H54 (cell line): ENCODE measurements at regions not wholly inside any gene's neighbourhood (a gene's known extent, or its start where the extent isn't known, plus 50 kb on each side); places are given as distances from the start of the nearest gene placed in this dataset.
"Not testable (repeated sequence)": the region's sequence is repeated elsewhere in the genome, so short reads cannot be mapped to it uniquely, and the experiment has no call there.

Experiments used
- DNase-seq: peaks from one replicate; pipeline ENCODE4 v3.0.0; 2011; ENCODE audit warnings: low spot score, mixed read lengths; ENCODE audit not compliant: insufficient read length
- FAIRE-seq: peaks from 3 replicates; lab custom pipeline; 2011; peaks lifted over from hg19 to GRCh38; lab: Jason Lieb, UNC
- POLR2A ChIP-seq: IDR thresholded peaks from 2 replicates; pipeline ENCODE4 v1.6.1; 2011; ENCODE audit warnings: low read depth, mild to moderate bottlenecking, low read length

DNA sequence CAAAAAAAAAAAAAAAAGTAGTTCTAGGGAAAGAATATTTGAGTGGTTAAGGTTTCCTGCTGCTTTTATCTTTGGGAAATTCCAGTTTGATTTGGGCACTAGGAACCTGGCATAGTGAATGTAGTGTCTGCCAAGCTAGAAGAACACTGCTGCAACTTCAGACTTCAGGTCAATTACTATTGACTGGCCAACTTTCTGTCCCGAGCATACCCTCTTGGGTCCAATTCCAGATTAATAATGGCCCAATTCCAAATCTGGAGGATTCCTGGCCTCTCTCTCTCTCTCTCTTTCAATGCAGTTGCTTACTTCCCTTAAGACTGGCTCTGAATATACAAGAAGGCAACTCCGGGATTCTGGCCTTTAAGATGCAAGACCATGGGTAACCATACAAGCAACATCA, 74.9 kb downstream of the ANKEF1 start:
- FAIRE-seq (no peak), DNase-seq (no peak)
- TF ChIP-seq POLR2A: no peak

DNA sequence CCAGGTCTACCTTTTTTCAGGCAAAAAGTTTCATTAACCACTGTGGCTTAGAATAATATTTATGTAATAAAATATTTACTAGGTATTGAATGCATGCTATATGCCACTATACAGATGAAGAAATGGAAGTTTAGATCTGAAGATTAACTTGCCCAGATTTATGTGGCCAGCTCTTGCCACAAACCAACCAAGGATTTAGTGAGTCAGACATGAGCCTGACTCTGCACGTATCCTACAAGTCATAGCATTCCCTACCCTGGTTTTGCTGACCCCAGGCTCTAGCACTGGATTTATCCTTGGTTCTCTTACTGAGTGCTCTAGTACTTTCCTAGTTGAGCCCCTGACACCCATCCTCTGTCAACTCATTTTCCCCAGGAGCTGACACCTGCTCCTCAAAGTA, 75.4 kb downstream of the ANKEF1 start:
- TF ChIP-seq POLR2A: no peak
- DNase-seq (peak; percentile 8), FAIRE-seq (peak; percentile 33)

DNA sequence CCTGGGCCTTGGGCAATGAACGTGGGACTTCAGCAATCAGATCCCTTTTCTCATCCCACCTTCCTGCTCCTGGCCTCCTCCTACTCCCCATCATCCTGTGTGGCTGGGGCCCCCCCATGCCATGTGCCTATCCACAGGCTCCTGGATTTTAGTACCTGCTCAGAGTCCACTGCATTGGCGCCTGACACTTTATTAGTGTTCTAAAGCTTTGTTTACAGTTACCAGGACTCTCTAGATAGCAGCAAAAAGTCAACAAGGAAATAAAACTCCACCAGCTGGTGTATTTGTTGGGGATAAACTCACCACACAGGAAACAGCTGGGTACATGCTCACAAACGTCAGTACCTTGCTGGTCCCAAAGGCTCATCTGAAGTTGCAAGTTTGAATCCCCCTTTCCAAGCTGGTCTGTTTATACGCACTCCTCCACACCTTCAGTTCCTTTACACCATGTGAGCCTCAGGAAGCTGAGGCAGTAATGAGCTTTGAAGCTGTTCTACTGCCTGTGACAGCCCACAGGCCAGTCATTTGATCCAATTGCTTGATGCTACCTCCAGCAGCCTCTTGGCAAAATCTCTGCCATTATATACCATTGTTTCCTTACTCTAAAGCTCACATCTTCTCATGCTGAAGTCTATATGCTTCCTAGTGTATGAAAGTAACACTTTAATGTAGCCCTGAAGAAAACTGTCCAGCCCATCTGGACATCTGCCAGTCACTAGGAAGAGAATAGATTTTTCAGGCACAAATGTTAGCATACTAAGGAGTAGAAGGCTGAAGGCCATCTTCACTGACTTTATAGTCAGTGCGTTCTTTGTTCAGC, 76.6 kb downstream of the ANKEF1 start:
- no peak for TF ChIP-seq POLR2A
- DNase-seq: no peak
- no peak for FAIRE-seq

DNA sequence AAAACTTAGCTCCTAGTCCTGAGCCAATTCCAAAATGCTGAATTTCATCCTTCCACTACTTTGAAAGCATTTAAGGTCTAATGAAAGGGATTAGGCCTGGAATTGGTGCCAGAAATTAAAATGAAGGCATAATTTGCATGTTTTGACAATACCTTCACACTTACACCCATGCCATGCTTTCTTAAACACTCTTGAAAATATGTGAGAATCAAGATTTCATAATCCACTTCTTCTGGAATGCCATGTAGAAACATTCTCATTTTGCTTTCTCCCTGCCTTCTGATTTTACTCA, 77.1 kb downstream of the ANKEF1 start:
- FAIRE-seq (no peak), DNase-seq (no peak)
- no peak for TF ChIP-seq POLR2A

DNA sequence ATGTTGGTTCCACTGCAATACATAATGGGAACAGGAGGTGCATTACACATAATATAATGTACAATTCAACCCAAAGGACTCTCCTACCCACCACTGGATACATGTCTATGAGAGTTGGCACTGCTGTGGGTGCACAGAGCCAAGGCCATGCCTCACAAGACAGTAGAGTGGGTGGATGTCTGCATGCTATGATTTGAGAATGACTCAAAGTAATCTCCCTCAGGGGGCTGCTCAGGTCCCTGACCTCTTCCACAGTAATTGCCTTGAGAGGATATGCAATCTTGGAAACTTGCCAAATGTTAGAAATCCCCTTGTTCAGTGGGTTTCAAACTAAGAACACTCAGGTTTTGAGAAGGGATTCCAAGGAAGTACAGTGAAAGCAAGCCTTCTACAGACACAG, 79.0 kb downstream of the ANKEF1 start:
- DNase-seq (no peak), FAIRE-seq (no peak)
- no peak for TF ChIP-seq POLR2A

DNA sequence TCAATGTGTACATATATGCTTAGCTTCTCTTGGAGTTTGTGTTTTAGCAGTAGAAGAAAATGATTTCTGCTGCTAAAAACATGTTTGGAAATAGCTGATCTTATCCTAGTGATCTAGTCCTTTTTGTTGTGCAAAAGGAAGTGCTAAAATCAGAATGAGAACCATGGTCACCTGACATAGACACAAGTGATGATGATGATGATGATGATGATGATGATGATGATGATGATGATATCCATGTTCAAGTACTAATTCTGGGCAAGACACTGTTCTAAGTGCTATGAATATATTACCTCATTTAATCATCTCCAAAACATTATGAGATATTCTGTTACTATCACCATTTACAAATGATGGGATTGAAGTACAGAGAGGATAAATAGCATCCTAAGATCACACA, 79.8 kb downstream of the ANKEF1 start:
- no peak for TF ChIP-seq POLR2A
- FAIRE-seq (no peak), DNase-seq (no peak)

DNA sequence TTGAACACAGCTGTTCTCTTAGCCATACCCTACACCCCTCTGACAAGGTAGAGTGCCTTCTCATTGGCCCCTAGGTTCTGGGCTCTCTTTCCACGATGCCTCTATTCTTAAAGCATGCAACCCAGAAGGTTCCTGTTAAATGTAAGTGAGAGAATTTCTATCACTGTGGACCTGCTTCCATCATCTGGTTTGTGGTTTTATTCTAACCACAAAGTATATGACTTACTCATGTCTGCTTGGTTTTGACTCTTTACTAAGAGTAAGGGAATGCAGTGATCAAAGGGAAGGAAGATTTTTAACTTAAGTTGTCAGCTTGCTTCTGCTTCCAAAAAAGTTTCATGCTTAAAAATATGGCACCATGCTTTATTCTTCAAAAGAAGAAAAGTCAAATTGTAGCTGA, 80.2 kb downstream of the ANKEF1 start:
- TF ChIP-seq POLR2A: no peak
- DNase-seq (peak; percentile 4), FAIRE-seq (peak; percentile 15)

DNA sequence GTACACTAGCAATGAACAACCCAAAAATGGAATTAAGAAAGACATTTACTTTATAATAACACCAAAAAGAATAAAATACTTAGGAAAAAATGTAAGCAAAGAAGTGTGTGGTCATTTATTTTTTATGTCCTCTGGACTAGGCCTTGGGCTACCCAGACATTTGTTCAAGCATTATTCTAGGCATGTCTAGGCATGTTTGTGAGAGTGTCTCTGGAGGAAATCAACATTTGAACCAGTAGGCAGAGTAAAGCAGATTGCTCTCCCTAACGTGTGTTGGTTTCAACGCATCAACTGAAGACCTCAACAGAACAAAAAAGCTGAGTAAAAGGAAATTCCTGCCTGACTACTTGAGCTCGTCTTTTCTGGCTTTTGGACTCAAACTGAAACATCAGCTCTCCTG, 84.5 kb downstream of the ANKEF1 start:
- FAIRE-seq (no peak), DNase-seq (no peak)
- no peak for TF ChIP-seq POLR2A

DNA sequence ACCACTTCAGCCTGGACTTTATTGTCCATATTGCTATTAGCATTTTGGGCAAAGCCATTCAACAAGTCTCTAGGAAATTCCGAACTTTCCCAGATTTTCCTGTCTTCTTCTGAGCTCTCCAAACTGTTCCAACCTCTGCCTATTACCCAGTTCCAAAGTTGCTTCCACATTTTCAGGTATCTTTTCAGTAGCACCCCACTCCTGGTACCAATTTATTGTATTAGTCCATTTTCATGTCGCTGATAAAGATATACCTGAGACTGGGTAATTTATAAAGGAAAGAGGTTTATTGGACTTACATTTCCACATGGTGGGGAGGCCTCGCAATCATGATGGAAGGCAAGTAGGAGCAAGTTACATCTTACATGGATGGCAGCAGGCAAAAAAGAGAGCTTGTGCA, 90.1 kb downstream of the ANKEF1 start:
- FAIRE-seq, DNase-seq: not testable (repeated sequence)

DNA sequence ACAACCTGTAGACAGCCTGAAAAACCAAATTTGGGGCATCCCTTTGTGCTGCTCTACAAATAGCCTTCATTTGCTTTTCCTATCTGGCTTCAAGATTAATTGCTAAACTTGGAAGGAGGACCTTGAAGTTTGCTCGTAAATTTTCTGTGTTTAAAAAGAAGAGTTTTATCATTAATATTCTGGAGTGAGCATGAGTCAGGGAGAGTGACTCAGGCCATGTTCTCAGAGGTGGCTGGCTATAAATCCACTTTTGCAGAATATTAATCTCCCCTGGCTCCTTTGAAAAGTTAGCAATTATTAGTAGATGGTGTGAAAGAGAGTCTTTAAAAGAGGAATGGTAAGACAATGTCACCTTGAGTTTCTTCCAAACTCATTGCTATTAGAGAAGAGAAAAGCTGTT, 91.0 kb downstream of the ANKEF1 start:
- no peak for TF ChIP-seq POLR2A
- DNase-seq (no peak), FAIRE-seq (no peak)

DNA sequence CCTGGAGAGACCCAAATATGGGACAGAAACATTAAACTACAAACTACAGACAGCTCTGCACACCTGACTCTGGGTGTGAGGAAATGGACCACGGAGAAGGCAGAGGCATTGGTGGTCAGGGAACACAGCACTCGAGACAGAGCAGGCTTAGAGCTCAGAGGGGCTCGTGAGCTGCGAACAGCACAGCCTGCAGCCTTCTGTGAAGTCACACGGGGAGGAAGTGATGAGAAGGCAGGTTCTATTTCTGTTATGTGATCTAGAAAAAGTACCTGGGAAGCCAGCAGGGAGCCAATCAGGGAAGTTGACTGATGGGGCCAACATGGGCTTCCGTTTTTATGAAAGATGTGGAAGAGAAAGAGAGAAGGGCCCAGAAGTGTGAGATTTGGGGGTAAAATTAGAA, 88.9 kb upstream of the SNAP25 start:
- DNase-seq (no peak), FAIRE-seq (no peak)
- no peak for TF ChIP-seq POLR2A

DNA sequence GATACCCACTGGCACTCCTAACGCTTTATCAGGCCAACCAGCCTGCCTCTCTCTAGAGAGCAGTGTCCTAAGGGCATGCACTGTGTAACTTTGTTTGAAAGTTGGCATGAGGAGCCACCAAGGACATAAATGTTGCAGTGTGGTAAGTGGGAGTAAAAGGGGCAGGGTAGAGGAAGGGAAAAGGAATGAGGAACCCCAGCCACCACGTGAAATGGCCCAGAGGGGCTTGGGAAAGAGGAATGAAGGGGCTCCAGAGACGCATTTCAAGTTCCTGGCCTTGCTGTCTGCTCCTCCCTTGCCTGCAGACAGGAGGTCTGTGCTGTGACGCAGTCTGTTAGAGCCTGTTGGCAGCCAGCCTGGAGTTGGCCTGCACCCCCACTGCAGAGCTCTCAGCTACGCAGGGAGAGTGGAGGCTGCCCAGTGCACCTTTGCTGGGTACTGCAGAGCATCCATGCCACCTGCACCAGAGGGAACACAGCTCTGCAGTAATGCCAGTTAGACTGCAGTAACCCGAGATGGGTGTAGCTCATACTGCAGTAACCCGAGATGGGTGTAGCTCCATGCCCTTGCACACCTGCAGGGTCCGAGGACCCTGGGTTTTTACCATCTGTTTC, 86.8 kb upstream of the SNAP25 start:
- no peak for DNase-seq
- no peak for TF ChIP-seq POLR2A
- FAIRE-seq: no peak

DNA sequence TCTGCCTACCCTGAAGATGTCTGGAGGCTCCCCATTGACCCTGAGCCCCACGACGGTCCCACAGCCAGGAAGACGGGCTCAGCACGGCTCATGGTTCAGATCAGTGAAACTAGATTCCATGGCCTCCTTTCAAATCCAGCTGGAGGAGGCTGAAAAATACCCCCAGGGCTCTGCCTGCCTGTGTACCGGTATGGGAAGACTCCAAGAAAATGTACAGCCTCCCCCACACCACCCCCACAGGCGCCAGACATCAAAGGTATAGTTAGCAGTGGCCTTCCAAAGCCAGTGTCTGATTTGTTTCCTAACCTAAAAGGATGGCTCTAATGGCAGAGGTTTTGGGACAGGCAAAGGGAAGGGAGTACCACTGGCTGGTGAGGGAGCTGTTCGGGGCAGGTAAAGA, 86.2 kb upstream of the SNAP25 start:
- no peak for TF ChIP-seq POLR2A
- DNase-seq: no peak
- no peak for FAIRE-seq

DNA sequence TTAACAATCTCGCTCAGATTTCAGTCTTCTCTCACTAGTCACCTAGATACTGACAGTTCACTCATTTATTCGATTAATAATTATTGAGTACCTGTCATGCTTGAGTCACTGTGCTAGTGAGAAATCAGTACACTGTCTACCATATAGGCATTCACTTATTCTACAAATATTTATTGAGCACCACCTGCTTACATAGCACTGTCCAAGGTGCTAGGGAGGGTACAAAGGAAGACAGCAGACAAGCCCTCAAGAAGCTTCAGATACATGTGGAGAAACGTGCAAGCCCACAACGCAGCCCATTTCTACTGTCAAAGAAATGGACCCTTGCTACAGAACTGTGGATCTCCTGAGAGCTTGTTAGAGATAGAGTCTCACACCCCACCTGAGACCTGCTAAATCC, 85.1 kb upstream of the SNAP25 start:
- no peak for TF ChIP-seq POLR2A
- DNase-seq (no peak), FAIRE-seq (no peak)

DNA sequence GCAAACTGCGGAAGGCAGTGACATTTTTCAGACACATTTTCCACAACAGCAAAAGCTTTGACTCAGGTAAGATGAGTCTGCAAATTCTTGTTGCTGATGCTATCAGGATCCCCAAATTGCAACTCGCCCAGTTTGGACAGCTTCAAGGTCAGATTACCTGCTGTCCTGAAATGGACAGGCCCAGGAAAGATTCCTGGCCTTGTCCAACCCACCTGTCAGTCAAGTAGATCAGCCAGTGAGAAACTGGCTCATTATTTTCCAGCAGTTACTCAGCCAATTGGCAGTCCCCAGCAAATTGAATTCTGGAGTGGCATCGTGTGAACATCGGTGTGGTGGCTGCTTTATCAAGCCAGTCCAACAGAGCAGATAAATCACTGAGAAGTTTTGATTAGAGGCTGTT, 84.5 kb upstream of the SNAP25 start:
- DNase-seq (no peak), FAIRE-seq (no peak)
- no peak for TF ChIP-seq POLR2A
